ENCODE measurements at regions not wholly inside any gene's neighbourhood (a gene's known extent, or its start where the extent isn't known, plus 50 kb on each side); places are given as distances from the start of the nearest gene placed in this dataset.
"Not testable (repeated sequence)": the region's sequence is repeated elsewhere in the genome, so short reads cannot be mapped to it uniquely, and the experiment has no call there.

DNA sequence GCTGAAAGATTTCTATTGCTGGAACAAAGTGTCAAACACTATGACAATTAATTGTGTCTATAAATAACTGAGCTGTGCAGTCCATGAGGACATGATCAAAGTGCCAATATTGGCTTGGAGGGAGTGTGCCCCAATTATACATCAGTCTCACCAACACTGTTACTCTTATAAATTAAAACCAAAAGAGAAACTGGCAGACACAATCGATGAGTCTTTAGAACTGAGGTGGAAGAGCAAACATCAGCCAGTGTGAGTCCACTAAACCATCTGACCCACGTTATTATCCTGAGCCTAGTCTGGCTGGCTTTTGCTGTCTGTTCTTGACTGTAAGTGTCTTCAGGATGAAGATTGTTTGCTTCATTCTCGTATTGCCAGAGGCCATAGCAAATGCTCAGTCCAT lies 98.9 kb downstream of the OLIG3 start:
- no peak overlapping the region for H3K27ac ChIP-seq
- no peaks in the 10 kb centered on the region for H3K36me3 ChIP-seq (replicated peaks)
- no peak overlapping the region for H3K4me3 ChIP-seq (ENCODE audit: low read depth, low read length)
- no peak for TF ChIP-seq CTCF (IDR thresholded peaks at IDR 0.05; ENCODE audit: low read depth, low read length, missing control alignments)
- DNase-seq: no peak
- in situ Hi-C loops (cut with HindIII; ENCODE audit: low pct_ligation_motif_present, low sequenced_read_pairs): no loop called here
- no peaks in the 10 kb centered on the region for H3K27me3 ChIP-seq (replicated peaks)

DNA sequence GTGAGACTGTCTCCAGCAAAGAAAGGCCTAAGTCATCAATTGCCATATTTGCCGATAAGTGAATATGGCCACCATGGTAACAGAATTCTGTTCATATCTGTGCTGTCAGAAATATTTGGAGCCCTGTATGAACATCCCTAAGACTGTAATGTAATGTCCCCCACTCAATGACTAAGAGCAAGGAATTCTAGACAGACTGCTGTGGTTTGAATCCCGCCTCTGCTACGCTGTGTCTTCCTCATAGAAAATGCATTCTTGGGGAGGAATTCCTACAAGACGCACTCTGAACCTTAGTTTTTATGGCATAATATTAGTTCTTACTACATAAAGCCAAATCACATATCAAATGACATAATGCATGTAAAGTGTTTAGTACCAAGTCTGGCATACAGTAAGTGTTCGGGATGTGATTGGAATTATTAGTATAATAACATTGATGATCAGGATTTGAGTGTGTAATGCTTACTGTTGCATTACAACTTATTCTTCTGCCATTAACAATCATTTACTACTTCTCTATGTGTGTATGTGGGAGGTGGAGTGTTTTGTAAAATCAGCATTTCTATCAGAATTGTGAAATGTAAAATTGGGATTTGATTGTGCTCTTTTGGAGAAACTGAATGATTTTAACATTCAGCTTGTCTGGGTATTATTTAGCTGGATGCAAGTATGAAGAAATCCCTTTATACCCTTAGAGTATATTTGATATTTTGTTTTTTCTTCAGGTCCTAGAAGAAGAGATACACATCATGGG lies 103.0 kb downstream of the OLIG3 start:
- in situ Hi-C loops (cut with HindIII; ENCODE audit: low pct_ligation_motif_present, low sequenced_read_pairs): no loop called here
- no peak overlapping the region for H3K27ac ChIP-seq
- TF ChIP-seq CTCF (IDR thresholded peaks at IDR 0.05; ENCODE audit: low read depth, low read length, missing control alignments): no peak

GRCh38 chr6:137390334-137390733 lies 103.9 kb downstream of the OLIG3 start:
- no peaks in the 10 kb centered on the region for H3K27me3 ChIP-seq (replicated peaks)
- no peak for DNase-seq
- TF ChIP-seq CTCF (IDR thresholded peaks at IDR 0.05; ENCODE audit: low read depth, low read length, missing control alignments): no peak
- no peak overlapping the region for H3K4me3 ChIP-seq (ENCODE audit: low read depth, low read length)
- H3K27ac ChIP-seq: no peak overlapping the region
- H3K36me3 ChIP-seq (replicated peaks): no peaks in the 10 kb centered on the region
- in situ Hi-C loops (cut with HindIII; ENCODE audit: low pct_ligation_motif_present, low sequenced_read_pairs): no loop called here

More for the DNA sequence above, 103.0 kb downstream of the OLIG3 start:
- DNase-seq: no peak
- Histone ChIP-seq H3K36me3 (replicated peaks) (no peaks in the 10 kb centered on the region), H3K27me3 (replicated peaks) (no peaks in the 10 kb centered on the region), H3K4me3 (ENCODE audit: low read depth, low read length) (no peak overlapping the region)

GRCh38 chr6:137389150-137389704 lies 105.0 kb downstream of the OLIG3 start:
- Histone ChIP-seq H3K27ac (no peak overlapping the region), H3K27me3 (replicated peaks) (no peaks in the 10 kb centered on the region), H3K36me3 (replicated peaks) (no peaks in the 10 kb centered on the region), H3K4me3 (ENCODE audit: low read depth, low read length) (no peak overlapping the region)
- no peak for TF ChIP-seq CTCF (IDR thresholded peaks at IDR 0.05; ENCODE audit: low read depth, low read length, missing control alignments)
- in situ Hi-C loops (cut with HindIII; ENCODE audit: low pct_ligation_motif_present, low sequenced_read_pairs): no loop called here
- peak; percentile 1 for DNase-seq

GRCh38 chr6:137387096-137387764 lies 107.0 kb downstream of the OLIG3 start:
- H3K36me3 ChIP-seq (replicated peaks): no peaks in the 10 kb centered on the region
- no peak for DNase-seq
- no peak for TF ChIP-seq CTCF (IDR thresholded peaks at IDR 0.05; ENCODE audit: low read depth, low read length, missing control alignments)
- H3K27me3 ChIP-seq (replicated peaks): no peaks in the 10 kb centered on the region
- H3K4me3 ChIP-seq (ENCODE audit: low read depth, low read length): no peak overlapping the region
- H3K27ac ChIP-seq: no peak overlapping the region
- in situ Hi-C loops (cut with HindIII; ENCODE audit: low pct_ligation_motif_present, low sequenced_read_pairs): no loop called here

- H3K27me3 ChIP-seq (replicated peaks); H3K36me3 ChIP-seq (replicated peaks); H3K27ac ChIP-seq; DNase-seq; H3K4me3 ChIP-seq (ENCODE audit: low read depth, low read length); in situ Hi-C loops (cut with HindIII; ENCODE audit: low pct_ligation_motif_present, low sequenced_read_pairs): not testable (repeated sequence)
Measured at GRCh38 chr6:137383287-137383686, 110.9 kb downstream of the OLIG3 start.

Data from brain microvascular endothelial cell (primary cell).